Adrenal gland (tissue), 5 donors: ENCODE measurements at regions not wholly inside any gene's neighbourhood (a gene's known extent, or its start where the extent isn't known, plus 50 kb on each side); places are given as distances from the start of the nearest gene placed in this dataset.

ENCODE experiments used
- POLR2A ChIP-seq, 2 donors: fragments of 450-650 bp; IDR thresholded peaks; one replicate each; pipeline ENCODE4 v1.6.1; 2017; ENCODE audit warnings: antibody characterized with exemption in 2 of 2, mild to moderate bottlenecking in 2 of 2, moderate library complexity in 1 of 2
- TF ChIP-seq, protein P1 (sequence below), 6 experiments: fragments of 450-650 bp in 4 of 6; fragments of 200-600 bp in 2 of 6; sonication (generic) in 1 of 6; IDR thresholded peaks; 1 replicate in 5 of 6; 2 replicates in 1 of 6; pipeline versions ENCODE4 v1.5.1 to v1.8.0; 2016 to 2021; ENCODE audit warnings: antibody characterized with exemption in 6 of 6, mild to moderate bottlenecking in 2 of 6, moderate library complexity in 1 of 6
- donor health status: DM: no; HTN: no; CAD: no.

DNA sequence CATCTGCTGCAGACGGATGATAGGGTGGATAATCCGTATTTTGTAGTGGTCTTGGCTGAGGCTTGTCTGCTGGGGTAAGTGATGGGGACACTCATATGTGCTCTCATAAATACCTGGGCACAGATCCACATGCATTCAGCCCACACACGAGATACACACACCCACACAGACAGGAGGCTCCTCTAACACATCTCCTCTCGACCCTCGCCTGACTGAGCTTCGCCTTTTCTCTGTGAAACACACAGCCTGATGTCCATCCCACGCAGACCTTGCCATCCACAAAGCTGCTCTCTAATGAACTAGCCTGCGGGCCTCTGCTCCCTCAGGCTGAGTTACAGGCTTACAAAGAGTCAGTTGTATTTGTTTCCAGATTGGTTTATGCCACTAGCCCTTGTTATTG lies 96.3 kb upstream of the CSF3R start:
- TF ChIP-seq, protein P1, sequence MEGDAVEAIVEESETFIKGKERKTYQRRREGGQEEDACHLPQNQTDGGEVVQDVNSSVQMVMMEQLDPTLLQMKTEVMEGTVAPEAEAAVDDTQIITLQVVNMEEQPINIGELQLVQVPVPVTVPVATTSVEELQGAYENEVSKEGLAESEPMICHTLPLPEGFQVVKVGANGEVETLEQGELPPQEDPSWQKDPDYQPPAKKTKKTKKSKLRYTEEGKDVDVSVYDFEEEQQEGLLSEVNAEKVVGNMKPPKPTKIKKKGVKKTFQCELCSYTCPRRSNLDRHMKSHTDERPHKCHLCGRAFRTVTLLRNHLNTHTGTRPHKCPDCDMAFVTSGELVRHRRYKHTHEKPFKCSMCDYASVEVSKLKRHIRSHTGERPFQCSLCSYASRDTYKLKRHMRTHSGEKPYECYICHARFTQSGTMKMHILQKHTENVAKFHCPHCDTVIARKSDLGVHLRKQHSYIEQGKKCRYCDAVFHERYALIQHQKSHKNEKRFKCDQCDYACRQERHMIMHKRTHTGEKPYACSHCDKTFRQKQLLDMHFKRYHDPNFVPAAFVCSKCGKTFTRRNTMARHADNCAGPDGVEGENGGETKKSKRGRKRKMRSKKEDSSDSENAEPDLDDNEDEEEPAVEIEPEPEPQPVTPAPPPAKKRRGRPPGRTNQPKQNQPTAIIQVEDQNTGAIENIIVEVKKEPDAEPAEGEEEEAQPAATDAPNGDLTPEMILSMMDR (IDR thresholded peaks at IDR 0.05) = no peak
- no peak for TF ChIP-seq POLR2A (IDR thresholded peaks at IDR 0.05)
